22Rv1 (cell line): ENCODE measurements at regions not wholly inside any gene's neighbourhood (a gene's known extent, or its start where the extent isn't known, plus 50 kb on each side); places are given as distances from the start of the nearest gene placed in this dataset.

ENCODE experiments used
- ZFX ChIP-seq: fragments of 450-650 bp; IDR thresholded peaks from 2 replicates; pipeline ENCODE4 v1.6.1; 2017; ENCODE audit warnings: antibody characterized with exemption, borderline replicate concordance
- TF ChIP-seq, protein P1 (sequence below): fragments of 450-650 bp; IDR thresholded peaks from 2 replicates; pipeline ENCODE4 v1.5.1; 2017; ENCODE audit warnings: mild to moderate bottlenecking

GRCh38 chr5:5902678-5903646 is 475.4 kb downstream of the MED10 start:
- TF ChIP-seq, protein P1, sequence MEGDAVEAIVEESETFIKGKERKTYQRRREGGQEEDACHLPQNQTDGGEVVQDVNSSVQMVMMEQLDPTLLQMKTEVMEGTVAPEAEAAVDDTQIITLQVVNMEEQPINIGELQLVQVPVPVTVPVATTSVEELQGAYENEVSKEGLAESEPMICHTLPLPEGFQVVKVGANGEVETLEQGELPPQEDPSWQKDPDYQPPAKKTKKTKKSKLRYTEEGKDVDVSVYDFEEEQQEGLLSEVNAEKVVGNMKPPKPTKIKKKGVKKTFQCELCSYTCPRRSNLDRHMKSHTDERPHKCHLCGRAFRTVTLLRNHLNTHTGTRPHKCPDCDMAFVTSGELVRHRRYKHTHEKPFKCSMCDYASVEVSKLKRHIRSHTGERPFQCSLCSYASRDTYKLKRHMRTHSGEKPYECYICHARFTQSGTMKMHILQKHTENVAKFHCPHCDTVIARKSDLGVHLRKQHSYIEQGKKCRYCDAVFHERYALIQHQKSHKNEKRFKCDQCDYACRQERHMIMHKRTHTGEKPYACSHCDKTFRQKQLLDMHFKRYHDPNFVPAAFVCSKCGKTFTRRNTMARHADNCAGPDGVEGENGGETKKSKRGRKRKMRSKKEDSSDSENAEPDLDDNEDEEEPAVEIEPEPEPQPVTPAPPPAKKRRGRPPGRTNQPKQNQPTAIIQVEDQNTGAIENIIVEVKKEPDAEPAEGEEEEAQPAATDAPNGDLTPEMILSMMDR: no peak
- TF ChIP-seq ZFX: no peak
